ENCODE measurements at regions not wholly inside any gene's neighbourhood (a gene's known extent, or its start where the extent isn't known, plus 50 kb on each side); places are given as distances from the start of the nearest gene placed in this dataset.
"Not testable (repeated sequence)": the region's sequence is repeated elsewhere in the genome, so short reads cannot be mapped to it uniquely, and the experiment has no call there.

DNA sequence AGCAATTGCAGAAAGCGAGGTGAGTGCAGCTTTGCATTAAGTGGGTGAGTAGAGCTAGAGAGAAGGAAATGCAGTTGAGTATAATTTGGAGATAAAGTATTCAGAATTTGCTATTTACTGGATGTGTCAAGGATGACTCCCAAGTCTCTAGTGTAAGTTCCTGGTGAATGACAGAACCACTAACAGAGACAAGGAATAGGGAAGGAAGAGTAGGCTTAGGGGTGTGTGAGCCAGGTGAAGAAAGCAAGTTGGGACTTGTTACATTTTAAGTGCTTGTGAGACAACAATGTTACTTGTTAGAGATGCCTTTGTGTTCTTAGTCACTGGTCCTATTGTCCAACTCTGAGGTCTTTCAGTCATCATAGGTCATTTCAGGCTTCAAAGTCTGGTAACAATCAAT, 70.8 kb downstream of the TBC1D26 start:
- TF ChIP-seq, protein P1, sequence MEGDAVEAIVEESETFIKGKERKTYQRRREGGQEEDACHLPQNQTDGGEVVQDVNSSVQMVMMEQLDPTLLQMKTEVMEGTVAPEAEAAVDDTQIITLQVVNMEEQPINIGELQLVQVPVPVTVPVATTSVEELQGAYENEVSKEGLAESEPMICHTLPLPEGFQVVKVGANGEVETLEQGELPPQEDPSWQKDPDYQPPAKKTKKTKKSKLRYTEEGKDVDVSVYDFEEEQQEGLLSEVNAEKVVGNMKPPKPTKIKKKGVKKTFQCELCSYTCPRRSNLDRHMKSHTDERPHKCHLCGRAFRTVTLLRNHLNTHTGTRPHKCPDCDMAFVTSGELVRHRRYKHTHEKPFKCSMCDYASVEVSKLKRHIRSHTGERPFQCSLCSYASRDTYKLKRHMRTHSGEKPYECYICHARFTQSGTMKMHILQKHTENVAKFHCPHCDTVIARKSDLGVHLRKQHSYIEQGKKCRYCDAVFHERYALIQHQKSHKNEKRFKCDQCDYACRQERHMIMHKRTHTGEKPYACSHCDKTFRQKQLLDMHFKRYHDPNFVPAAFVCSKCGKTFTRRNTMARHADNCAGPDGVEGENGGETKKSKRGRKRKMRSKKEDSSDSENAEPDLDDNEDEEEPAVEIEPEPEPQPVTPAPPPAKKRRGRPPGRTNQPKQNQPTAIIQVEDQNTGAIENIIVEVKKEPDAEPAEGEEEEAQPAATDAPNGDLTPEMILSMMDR (IDR thresholded peaks at IDR 0.05; ENCODE audit: low read depth, low read length, poor library complexity, severe bottlenecking), result not testable (repeated sequence)
- not testable (repeated sequence) for TF ChIP-seq EZH2phosphoT487 (IDR thresholded peaks at IDR 0.05; ENCODE audit: borderline replicate concordance, low read length)
